Neuronal stem cell (in vitro differentiated cells): ENCODE measurements at regions not wholly inside any gene's neighbourhood (a gene's known extent, or its start where the extent isn't known, plus 50 kb on each side); places are given as distances from the start of the nearest gene placed in this dataset.
A peak's percentile ranks its signal among the peaks of the same experiment; 100 is the strongest.

Experiments used
- DNase-seq: peaks from one replicate; pipeline ENCODE4 v3.0.0-alpha.2; 2013; ENCODE audit warnings: low spot score
- H2AFZ ChIP-seq: one replicate; pipeline ENCODE4 v1.6.1; 2013; ENCODE audit warnings: mild to moderate bottlenecking, low read length, inconsistent platforms
- H2AK5ac ChIP-seq: 2 replicates; pipeline ENCODE4 v1.6.1; 2013; ENCODE audit warnings: low read depth, mild to moderate bottlenecking, inconsistent platforms, low read length, moderate library complexity, mixed read lengths
- H2BK120ac ChIP-seq: 2 replicates; pipeline ENCODE4 v1.6.1; 2013; ENCODE audit warnings: low read depth, mild to moderate bottlenecking, inconsistent platforms, low read length, moderate library complexity, mixed read lengths
- H2BK12ac ChIP-seq: one replicate; pipeline ENCODE4 v1.6.1; 2013; ENCODE audit warnings: low read length, inconsistent platforms
- H2BK15ac ChIP-seq: 2 replicates; pipeline ENCODE4 v1.6.1; 2013; ENCODE audit warnings: mild to moderate bottlenecking, low read length, inconsistent platforms, mixed read lengths
- H2BK5ac ChIP-seq: one replicate; pipeline ENCODE4 v1.6.1; 2013; ENCODE audit warnings: inconsistent platforms, mild to moderate bottlenecking, low read length, moderate library complexity
- H3K14ac ChIP-seq: one replicate; pipeline ENCODE4 v1.6.1; 2013; ENCODE audit warnings: low read length, inconsistent platforms
- H3K18ac ChIP-seq: 2 replicates; pipeline ENCODE4 v1.6.1; 2013; ENCODE audit warnings: low read length, inconsistent platforms
- H3K23ac ChIP-seq: 2 replicates; pipeline ENCODE4 v1.6.1; 2013; ENCODE audit warnings: low read depth, mild to moderate bottlenecking, mixed read lengths, low read length, inconsistent platforms; ENCODE audit not compliant: poor library complexity
- H3K27ac ChIP-seq: replicated peaks from 3 replicates; pipeline ENCODE4 v1.5.1; 2013; ENCODE audit warnings: low read length, inconsistent platforms
- H3K27me3 ChIP-seq, 3 experiments: 2 replicates each; pipeline ENCODE4 v1.6.1; 2013; ENCODE audit warnings: low read length in 3 of 3, mild to moderate bottlenecking in 2 of 3, inconsistent platforms in 1 of 3, low read depth in 1 of 3, mixed read lengths in 1 of 3, moderate library complexity in 1 of 3; ENCODE audit not compliant: control insufficient read depth in 3 of 3, insufficient read depth in 3 of 3
- H3K36me3 ChIP-seq, 2 donors: replicated peaks in 1 of 2; 2 replicates each; pipeline ENCODE4 v1.6.1; 2013; ENCODE audit warnings: low read length in 2 of 2; ENCODE audit not compliant: control insufficient read depth in 2 of 2, insufficient read depth in 2 of 2
- H3K4ac ChIP-seq: 2 replicates; pipeline ENCODE4 v1.6.1; 2013; ENCODE audit warnings: inconsistent platforms, mild to moderate bottlenecking, low read length, moderate library complexity
- H3K4me1 ChIP-seq, 2 donors: 1 replicate in 1 of 2; 2 replicates in 1 of 2; pipeline ENCODE4 v1.6.1; 2013; ENCODE audit warnings: low read length in 2 of 2, low read depth in 1 of 2; ENCODE audit not compliant: control insufficient read depth in 2 of 2, insufficient read depth in 1 of 2
- H3K4me2 ChIP-seq: one replicate; pipeline ENCODE4 v1.6.1; 2013; ENCODE audit warnings: mild to moderate bottlenecking, low read length, inconsistent platforms; ENCODE audit not compliant: insufficient read depth, poor library complexity, severe bottlenecking
- H3K4me3 ChIP-seq, 2 donors: 2 replicates each; pipeline ENCODE4 v1.5.1; 2013; ENCODE audit warnings: low read length in 2 of 2, mild to moderate bottlenecking in 2 of 2, inconsistent platforms in 1 of 2, moderate library complexity in 1 of 2
- H3K79me1 ChIP-seq: one replicate; pipeline ENCODE4 v1.6.1; 2013; ENCODE audit warnings: low read depth, mild to moderate bottlenecking, inconsistent platforms, low read length, moderate library complexity
- H3K9ac ChIP-seq: one replicate; pipeline ENCODE4 v1.6.1; 2013; ENCODE audit warnings: mild to moderate bottlenecking, low read depth, low read length, inconsistent platforms; ENCODE audit not compliant: poor library complexity
- H3K9me3 ChIP-seq, 2 donors: replicated peaks in 1 of 2; 2 replicates each; pipeline versions ENCODE3 to v1.6.1; 2013; ENCODE audit warnings: low read length in 2 of 2, mild to moderate bottlenecking in 2 of 2, inconsistent platforms in 1 of 2, low read depth in 1 of 2, mixed read lengths in 1 of 2, moderate library complexity in 1 of 2; ENCODE audit not compliant: control insufficient read depth in 2 of 2, insufficient read depth in 1 of 2
- H4K8ac ChIP-seq: one replicate; pipeline ENCODE4 v1.6.1; 2013; ENCODE audit warnings: low read depth, mild to moderate bottlenecking, inconsistent platforms, low read length, moderate library complexity
- H4K91ac ChIP-seq: one replicate; pipeline ENCODE4 v1.6.1; 2013; ENCODE audit warnings: low read length, low read depth, mild to moderate bottlenecking, inconsistent platforms; ENCODE audit not compliant: poor library complexity
- WGBS, 2 donors: extraction: QIAGEN DNeasy Blood & Tissue Kit; methylation state at CpG; one replicate each; pipeline ENCODE4 v1.1.7; 2013; ENCODE audit warnings: missing lambda C conversion rate in 2 of 2, mixed read lengths in 1 of 2; ENCODE audit not compliant: insufficient read length in 2 of 2, insufficient replicate concordance in 1 of 2; ENCODE audit errors: extremely low coverage in 2 of 2; 5-methylcytosine and 5-hydroxymethylcytosine counted together

DNA sequence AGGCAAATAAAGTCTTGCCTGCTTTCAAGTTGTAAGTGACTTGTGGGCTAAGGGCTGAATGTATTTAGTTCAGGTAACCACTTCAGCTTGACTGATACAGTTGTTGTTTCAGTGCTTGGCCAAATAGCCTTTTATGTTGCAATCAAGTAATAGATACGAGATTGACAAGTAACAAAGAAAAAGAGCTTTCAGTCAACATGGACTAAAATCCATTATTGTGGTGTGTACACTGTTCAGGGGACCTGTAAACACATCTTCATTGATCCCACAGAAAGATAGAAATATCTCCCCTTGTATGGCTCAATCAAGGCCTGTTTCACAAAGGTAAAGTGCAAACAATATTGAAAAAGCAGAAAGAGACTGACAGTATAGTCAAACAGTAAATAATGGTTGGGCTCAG, 224.8 kb upstream of the TMCO5A start:
- Histone ChIP-seq H2AK5ac (no peak overlapping the region), H3K9me3 (peaks cover 3 to 4% of the 10 kb centered on the region in 2 donors), H2BK12ac (no peak overlapping the region), H3K79me1 (no peaks in the 10 kb centered on the region), H2AFZ (no peak overlapping the region), H3K23ac (no peak overlapping the region), H2BK5ac (no peak overlapping the region), H3K14ac (no peak overlapping the region), H3K4me1 (no peaks in the 10 kb centered on the region), H3K18ac (no peak overlapping the region), H3K4me2 (no peak overlapping the region), H3K27ac (no peak overlapping the region), H2BK120ac (no peak overlapping the region), H3K4ac (no peak overlapping the region), H3K27me3 (no peaks in the 10 kb centered on the region), H2BK15ac (no peak overlapping the region), H3K9ac (no peak overlapping the region), H3K4me3 (no peak overlapping the region), H3K36me3 (no peaks in the 10 kb centered on the region), H4K8ac (no peak overlapping the region), H4K91ac (no peak overlapping the region)
- no CpG with 5 or more reads among the region's 1 CpG for WGBS, 2 donors
- DNase-seq = no peak

DNA sequence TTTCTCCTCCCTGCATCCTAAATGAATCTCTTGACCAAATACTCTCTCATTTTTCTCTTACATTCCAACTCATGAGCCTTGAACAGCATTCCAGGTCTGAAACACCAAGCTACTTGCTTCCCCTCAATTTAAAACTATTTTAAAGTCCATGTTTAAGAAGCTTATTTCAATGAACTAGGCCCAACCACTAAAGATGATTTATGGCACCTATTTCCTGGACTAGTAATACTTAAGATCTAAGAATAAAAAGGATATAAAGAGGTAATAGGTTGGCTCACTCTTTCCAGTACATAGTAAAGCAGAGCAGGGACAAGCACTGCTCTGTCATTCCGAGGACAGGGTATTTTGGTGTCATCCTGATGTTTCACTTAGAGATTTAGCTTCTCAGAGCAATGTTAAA, 219.3 kb upstream of the TMCO5A start:
- no peak for DNase-seq
- no peaks in the 10 kb centered on the region for H3K4me1 ChIP-seq
- H3K14ac ChIP-seq = no peak overlapping the region
- H3K4me2 ChIP-seq = no peak overlapping the region
- no peaks in the 10 kb centered on the region for H3K79me1 ChIP-seq
- H2AK5ac ChIP-seq = no peak overlapping the region
- no peaks in the 10 kb centered on the region for H3K36me3 ChIP-seq
- H3K23ac ChIP-seq = no peak overlapping the region
- H2AFZ ChIP-seq = no peak overlapping the region
- H3K27ac ChIP-seq = no peak overlapping the region
- H3K4ac ChIP-seq = no peak overlapping the region
- H3K4me3 ChIP-seq = no peak overlapping the region
- H3K9ac ChIP-seq = no peak overlapping the region
- H2BK120ac ChIP-seq = no peak overlapping the region
- no peak overlapping the region for H2BK12ac ChIP-seq
- H3K18ac ChIP-seq = no peak overlapping the region
- H4K8ac ChIP-seq = no peak overlapping the region
- no peaks in the 10 kb centered on the region for H3K27me3 ChIP-seq
- peaks cover 4 to 5% of the 10 kb centered on the region in 2 donors for H3K9me3 ChIP-seq
- H2BK5ac ChIP-seq = no peak overlapping the region
- WGBS, 2 donors = no CpG with 5 or more reads among the region's 1 CpG
- H2BK15ac ChIP-seq = no peak overlapping the region
- H4K91ac ChIP-seq = no peak overlapping the region

DNA sequence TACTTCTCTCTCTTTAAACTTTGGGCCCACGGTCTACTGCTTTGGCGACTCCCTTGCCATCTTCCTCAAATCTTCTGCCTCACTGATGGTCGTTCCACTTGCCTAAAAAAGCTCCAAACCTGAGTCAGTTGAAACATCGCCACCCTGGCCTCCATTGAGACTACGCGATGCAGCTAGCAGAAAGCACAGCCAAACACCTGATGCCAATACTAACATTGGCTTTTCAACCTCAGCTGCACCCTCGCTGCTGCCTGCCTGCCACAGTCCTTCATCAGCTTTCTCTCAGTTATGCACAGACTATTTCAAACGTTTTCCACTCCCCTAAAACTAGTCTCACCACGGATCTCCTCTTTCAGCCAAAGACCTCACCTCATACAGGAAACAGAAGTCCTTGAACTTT, 214.2 kb upstream of the TMCO5A start:
- peak overlapping the region in 1 of 2 donors; percentile 20 for H3K4me3 ChIP-seq
- peaks cover 0 to 1% of the 10 kb centered on the region in 2 donors for H3K9me3 ChIP-seq
- no peak overlapping the region for H2BK5ac ChIP-seq
- no peaks in the 10 kb centered on the region for H3K4me1 ChIP-seq
- no peak overlapping the region for H4K8ac ChIP-seq
- H3K27ac ChIP-seq = no peak overlapping the region
- no peak overlapping the region for H3K18ac ChIP-seq
- no peak overlapping the region for H3K23ac ChIP-seq
- H2AFZ ChIP-seq = no peak overlapping the region
- DNase-seq = no peak
- H3K9ac ChIP-seq = no peak overlapping the region
- H2BK12ac ChIP-seq = no peak overlapping the region
- H3K14ac ChIP-seq = no peak overlapping the region
- no peak overlapping the region for H4K91ac ChIP-seq
- no peak overlapping the region for H2AK5ac ChIP-seq
- no peak overlapping the region for H3K4ac ChIP-seq
- WGBS, 2 donors = no CpG with 5 or more reads among the region's 9 CpGs
- no peak overlapping the region for H2BK120ac ChIP-seq
- no peaks in the 10 kb centered on the region for H3K36me3 ChIP-seq
- no peak overlapping the region for H2BK15ac ChIP-seq
- no peaks in the 10 kb centered on the region for H3K79me1 ChIP-seq
- H3K4me2 ChIP-seq = no peak overlapping the region
- no peaks in the 10 kb centered on the region for H3K27me3 ChIP-seq

DNA sequence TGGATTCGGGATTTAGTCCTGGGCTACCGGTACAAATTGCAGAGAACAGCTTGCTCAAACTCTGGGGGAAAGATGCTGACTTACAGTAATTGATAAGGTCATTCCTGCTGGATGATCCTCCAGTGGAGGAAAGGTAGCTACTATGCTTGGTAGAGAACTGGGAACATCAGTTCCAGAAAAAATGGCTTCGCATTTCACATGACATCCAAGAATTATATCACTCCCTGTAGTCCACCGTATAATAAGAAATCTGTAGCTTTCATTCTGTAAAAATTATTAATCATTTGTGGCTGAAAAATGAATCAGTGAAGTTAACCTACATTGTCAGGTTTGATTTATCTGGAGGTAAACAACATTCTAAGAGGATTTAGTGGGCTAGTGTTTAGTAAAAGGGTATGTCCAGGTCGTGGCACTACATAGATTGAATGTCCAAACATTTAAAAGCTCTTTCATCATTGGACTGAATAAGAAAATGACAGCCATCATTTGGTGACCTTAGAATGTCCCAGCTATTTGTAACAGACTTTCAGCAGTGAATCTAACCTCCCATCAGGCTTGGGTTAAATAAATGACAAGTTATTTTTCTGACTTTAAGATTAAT, 203.2 kb upstream of the TMCO5A start:
- H3K79me1 ChIP-seq = no peaks in the 10 kb centered on the region
- DNase-seq = no peak
- H3K14ac ChIP-seq = no peak overlapping the region
- no peak overlapping the region for H2AK5ac ChIP-seq
- H2BK5ac ChIP-seq = no peak overlapping the region
- no peak overlapping the region for H4K91ac ChIP-seq
- H3K27me3 ChIP-seq = peaks cover 0 to 3% (median 0%) of the 10 kb centered on the region in 3 experiments
- H2BK120ac ChIP-seq = no peak overlapping the region
- H3K36me3 ChIP-seq = no peaks in the 10 kb centered on the region
- H3K4me2 ChIP-seq = no peak overlapping the region
- no peak overlapping the region for H3K4ac ChIP-seq
- H3K23ac ChIP-seq = no peak overlapping the region
- no CpG with 5 or more reads among the region's 5 CpGs for WGBS, 2 donors
- no peak overlapping the region for H2BK15ac ChIP-seq
- H2AFZ ChIP-seq = no peak overlapping the region
- H3K4me1 ChIP-seq = no peaks in the 10 kb centered on the region
- no peak overlapping the region for H3K4me3 ChIP-seq
- no peak overlapping the region for H3K9ac ChIP-seq
- no peak overlapping the region for H3K18ac ChIP-seq
- H4K8ac ChIP-seq = no peak overlapping the region
- H3K9me3 ChIP-seq = no peaks in the 10 kb centered on the region
- no peak overlapping the region for H2BK12ac ChIP-seq
- no peak overlapping the region for H3K27ac ChIP-seq
